C1 segment of cervical spinal cord (tissue), 14 donors: ENCODE measurements at regions not wholly inside any gene's neighbourhood (a gene's known extent, or its start where the extent isn't known, plus 50 kb on each side); places are given as distances from the start of the nearest gene placed in this dataset.

Experiments used
- DNase-seq, 14 donors: peaks; one replicate each; lab custom pipeline; 2025; lab: John Stamatoyannopoulos, UW

DNA sequence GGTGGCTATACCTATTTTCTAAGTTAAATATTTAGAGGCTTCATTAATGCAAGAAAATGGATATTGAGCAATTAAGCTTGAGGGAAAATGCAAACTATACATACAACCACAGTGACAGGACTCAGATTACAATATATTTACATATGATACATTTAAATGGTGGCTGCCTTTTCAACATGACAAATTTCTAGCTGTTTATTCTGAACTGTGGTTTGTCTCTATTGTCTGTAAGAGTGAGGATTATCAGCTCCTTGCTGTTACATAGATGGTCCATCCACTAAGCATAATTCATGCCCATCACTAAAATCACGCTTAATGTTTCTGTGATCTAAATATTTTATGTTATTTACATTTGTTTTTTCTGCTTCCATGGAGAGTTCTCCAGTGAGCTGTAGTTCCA is 81.1 kb upstream of the SGCD start:
- no peak for DNase-seq

DNA sequence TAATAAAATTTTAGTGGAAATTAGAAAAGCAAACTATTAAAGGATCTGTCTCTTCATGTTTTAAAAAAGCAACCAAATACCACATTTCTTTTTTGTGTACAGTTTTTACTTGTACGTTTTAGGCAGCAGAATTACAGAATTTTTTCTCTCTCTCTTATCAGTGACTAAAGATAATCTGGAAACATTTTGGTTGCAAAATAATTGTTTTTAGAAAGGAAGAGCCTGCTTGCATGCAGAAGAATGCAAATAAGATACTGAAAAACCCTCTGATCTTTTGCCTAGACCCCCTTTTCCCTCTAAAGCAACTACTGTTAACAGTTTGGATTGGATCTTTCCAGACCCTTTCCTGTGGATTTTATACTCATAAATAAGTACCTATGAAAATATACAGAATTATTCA is 75.9 kb upstream of the SGCD start:
- no peak for DNase-seq

- DNase-seq: no peak
These were observed 73.8 kb upstream of the SGCD start for GRCh38 chr5:156253130-156253529.

DNA sequence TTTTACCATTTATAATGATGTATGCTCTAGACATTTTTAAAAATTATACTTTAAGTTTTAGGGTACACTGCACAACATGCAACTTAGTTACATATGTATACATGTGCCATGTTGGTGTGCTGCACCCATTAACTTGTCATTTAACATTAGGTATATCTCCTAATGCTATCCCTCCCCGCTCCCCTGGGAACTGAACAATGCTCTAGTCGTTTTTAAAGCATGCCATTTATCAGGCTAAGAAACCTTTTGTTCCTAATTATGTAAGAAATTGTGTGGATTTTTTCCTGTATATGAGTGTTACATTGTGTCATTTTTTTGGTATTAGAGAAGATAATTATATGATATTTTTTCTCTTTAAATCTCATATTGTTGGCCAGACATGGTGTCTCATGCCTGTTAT is 72.8 kb upstream of the SGCD start:
- DNase-seq: no peak

- no peak for DNase-seq
These were observed 70.3 kb upstream of the SGCD start for GRCh38 chr5:156256642-156257041.

DNA sequence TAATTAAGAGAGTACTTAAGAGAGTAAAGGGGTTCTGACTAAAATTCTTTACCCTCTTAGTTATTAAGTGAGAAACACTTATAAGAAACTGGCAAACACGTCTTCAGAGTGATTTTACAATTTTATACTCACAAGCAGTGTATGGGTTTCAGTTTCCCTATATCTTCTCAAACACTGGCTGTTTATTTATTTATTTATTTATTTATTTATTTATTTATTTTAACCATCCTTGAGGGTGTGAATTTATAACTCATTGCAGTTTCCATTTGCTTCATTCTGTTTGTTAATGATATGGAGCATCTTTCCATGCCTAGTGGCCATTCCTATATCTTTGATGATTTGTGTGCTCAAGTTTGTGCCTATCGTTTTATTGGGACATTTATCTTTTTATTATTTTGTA is 68.0 kb upstream of the SGCD start:
- no peak for DNase-seq

DNA sequence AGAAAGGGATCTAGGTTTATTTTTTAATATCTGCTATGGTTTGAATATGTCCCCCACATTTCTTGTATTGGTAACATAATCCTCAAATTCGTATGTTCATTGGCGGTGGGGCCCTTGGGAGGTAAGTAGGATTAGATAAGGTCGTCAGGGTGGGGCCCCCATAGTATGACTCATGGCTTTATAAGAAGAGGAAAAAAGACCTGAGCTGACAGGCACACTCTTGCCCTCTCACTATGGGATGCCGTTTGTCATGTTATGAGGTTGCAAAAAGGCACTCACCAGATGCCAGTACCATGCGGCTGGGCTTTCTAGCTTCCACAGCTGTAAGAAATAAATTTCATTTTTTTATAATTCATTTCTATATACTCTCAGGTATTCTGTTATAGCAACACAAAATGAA is 67.3 kb upstream of the SGCD start:
- DNase-seq: no peak

DNA sequence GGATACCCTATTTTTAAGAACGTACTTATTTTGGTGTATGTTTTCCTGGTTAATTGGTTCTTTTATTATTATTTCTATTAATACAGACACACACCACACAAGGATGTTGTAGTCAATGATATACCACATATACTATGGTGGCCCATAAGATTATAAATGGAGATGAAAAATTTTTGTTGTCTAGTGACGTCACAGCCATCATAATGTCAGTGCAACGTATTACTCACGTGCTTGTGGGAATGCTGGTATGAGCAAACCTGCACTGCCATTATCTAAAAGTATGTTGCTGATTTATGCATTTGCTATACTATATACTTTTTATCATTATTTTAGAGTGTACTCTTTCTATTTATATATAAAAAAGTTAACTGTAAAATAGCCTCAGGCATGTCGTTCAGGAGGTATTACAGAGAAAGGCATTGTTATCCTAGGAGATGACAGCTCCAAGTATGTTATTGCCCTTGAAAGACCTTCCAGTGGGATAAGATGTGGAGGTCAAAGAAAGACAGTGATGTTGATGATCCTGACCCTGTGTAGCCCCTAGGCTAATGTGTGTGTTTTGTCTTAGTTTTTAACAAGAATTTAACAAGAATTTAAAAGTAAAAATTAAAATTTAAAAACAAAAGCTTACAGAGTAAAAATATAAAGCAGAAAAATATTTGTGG is 65.6 kb upstream of the SGCD start:
- DNase-seq: no peak

GRCh38 chr5:156271569-156271968 is 55.4 kb upstream of the SGCD start:
- DNase-seq: no peak

GRCh38 chr5:156272139-156272538 is 54.8 kb upstream of the SGCD start:
- no peak for DNase-seq

DNA sequence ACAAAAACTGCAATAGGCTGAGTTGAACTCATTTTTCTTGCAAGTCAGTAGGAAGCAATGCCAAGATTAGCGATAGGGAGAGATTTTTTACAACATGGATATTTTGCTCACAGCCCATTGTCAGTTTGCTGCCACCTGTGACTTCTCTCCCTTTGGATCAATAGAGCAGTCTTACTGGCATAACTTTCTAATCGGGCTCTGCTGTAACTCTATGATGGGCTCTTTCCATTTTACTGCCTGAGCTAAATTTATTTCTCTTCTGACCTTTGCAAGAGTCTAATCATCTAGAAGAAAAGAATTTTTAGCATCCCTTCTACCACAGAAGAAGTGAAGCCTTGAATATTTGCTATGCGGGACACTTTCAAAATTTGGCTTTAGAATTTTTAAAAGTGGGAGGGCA is 53.6 kb upstream of the SGCD start:
- no peak for DNase-seq

- DNase-seq: no peak
These were observed 52.5 kb upstream of the SGCD start for GRCh38 chr5:156274453-156274852.
